ENCODE measurements at regions not wholly inside any gene's neighbourhood (a gene's known extent, or its start where the extent isn't known, plus 50 kb on each side); places are given as distances from the start of the nearest gene placed in this dataset.

DNA sequence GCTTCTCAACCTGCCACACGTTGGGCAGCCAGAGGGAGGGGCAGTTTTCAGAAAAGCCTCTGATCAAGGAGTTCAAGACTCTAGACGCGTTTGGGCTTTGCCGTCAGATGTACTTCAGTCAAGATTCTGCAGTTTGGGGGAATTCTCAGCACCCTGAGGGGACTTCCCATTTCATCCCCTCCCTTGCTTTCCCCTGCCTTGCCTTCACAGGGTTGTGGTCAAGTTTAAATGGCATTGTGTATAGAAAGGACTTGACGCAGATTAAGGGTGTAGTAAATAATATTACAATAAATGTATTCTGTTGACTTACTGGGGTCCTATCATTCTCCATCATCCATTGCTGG, 198.3 kb upstream of the NABP1 start:
- TF ChIP-seq, protein P1, sequence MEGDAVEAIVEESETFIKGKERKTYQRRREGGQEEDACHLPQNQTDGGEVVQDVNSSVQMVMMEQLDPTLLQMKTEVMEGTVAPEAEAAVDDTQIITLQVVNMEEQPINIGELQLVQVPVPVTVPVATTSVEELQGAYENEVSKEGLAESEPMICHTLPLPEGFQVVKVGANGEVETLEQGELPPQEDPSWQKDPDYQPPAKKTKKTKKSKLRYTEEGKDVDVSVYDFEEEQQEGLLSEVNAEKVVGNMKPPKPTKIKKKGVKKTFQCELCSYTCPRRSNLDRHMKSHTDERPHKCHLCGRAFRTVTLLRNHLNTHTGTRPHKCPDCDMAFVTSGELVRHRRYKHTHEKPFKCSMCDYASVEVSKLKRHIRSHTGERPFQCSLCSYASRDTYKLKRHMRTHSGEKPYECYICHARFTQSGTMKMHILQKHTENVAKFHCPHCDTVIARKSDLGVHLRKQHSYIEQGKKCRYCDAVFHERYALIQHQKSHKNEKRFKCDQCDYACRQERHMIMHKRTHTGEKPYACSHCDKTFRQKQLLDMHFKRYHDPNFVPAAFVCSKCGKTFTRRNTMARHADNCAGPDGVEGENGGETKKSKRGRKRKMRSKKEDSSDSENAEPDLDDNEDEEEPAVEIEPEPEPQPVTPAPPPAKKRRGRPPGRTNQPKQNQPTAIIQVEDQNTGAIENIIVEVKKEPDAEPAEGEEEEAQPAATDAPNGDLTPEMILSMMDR (IDR thresholded peaks at IDR 0.05) = no peak
- no peak for TF ChIP-seq EZH2 (IDR thresholded peaks at IDR 0.05)

Measured in neural progenitor cell (in vitro differentiated cells).